ENCODE measurements at regions not wholly inside any gene's neighbourhood (a gene's known extent, or its start where the extent isn't known, plus 50 kb on each side); places are given as distances from the start of the nearest gene placed in this dataset.

DNA sequence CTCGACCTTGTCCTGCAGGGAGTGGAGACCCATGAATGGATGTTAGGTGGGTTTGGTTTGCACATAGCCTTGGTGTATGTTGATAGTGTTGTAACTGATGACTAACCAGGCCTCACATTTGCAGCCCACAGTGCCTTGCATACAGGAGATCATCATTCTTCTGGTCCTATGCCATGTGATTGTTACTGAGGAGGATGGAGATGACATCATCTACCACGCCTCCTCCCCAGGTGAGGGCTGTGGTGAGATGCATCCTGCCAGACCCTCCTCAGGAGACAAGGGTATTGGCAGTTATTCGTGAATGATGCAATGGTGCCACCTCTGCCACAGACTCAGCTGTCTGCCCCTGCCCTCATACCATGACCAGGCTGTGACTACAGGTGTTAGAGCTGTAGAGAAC lies 1294.1 kb downstream of the UQCRFS1 start:
- TF ChIP-seq EP300 (IDR thresholded peaks at IDR 0.05) = no peak
- TF ChIP-seq, protein P1, sequence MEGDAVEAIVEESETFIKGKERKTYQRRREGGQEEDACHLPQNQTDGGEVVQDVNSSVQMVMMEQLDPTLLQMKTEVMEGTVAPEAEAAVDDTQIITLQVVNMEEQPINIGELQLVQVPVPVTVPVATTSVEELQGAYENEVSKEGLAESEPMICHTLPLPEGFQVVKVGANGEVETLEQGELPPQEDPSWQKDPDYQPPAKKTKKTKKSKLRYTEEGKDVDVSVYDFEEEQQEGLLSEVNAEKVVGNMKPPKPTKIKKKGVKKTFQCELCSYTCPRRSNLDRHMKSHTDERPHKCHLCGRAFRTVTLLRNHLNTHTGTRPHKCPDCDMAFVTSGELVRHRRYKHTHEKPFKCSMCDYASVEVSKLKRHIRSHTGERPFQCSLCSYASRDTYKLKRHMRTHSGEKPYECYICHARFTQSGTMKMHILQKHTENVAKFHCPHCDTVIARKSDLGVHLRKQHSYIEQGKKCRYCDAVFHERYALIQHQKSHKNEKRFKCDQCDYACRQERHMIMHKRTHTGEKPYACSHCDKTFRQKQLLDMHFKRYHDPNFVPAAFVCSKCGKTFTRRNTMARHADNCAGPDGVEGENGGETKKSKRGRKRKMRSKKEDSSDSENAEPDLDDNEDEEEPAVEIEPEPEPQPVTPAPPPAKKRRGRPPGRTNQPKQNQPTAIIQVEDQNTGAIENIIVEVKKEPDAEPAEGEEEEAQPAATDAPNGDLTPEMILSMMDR (IDR thresholded peaks at IDR 0.05) = no peak
- no peak for TF ChIP-seq POLR2A (IDR thresholded peaks at IDR 0.05)
